Activated B cell treated with CpG ODN at 0.5 μM for 24 hours (primary cell): ENCODE measurements at regions not wholly inside any gene's neighbourhood (a gene's known extent, or its start where the extent isn't known, plus 50 kb on each side); places are given as distances from the start of the nearest gene placed in this dataset.

Experiments
- ATAC-seq: fragments of 200-7000 bp; cut with Tn5 transposase; one replicate; pipeline ENCODE4 v1.10.0; 2021; ENCODE audit warnings: low read depth, mild to moderate bottlenecking, moderate library complexity
- CTCF ChIA-PET: fragments of 350-600 bp; sonication (Branson Sonifier 250); formaldehyde crosslinking; loops from one replicate; lab custom pipeline; 2021; ENCODE audit warnings: antibody characterized with exemption; lab: Charles Lee
- POLR2A ChIA-PET: fragments of 350-600 bp; sonication (Branson Sonifier 250); formaldehyde crosslinking; loops from one replicate; lab custom pipeline; 2021; ENCODE audit warnings: antibody characterized with exemption; lab: Charles Lee
- DNase-seq: peaks from one replicate; pipeline ENCODE4 v3.0.0; 2022
- H3K27ac Mint-ChIP-seq: one replicate; pipeline ENCODE4 v1.8.0; 2020; ENCODE audit warnings: mixed read lengths
- H3K27me3 Mint-ChIP-seq: one replicate; pipeline ENCODE4 v1.8.0; 2021; ENCODE audit warnings: mixed read lengths
- H3K36me3 Mint-ChIP-seq: one replicate; pipeline ENCODE4 v1.8.0; 2021; ENCODE audit warnings: low read depth, mixed read lengths
- H3K4me1 Mint-ChIP-seq: one replicate; pipeline ENCODE4 v1.8.0; 2021; ENCODE audit warnings: mixed read lengths
- H3K4me3 Mint-ChIP-seq: one replicate; pipeline ENCODE4 v1.8.0; 2020; ENCODE audit warnings: mild to moderate bottlenecking, mixed read lengths
- H3K9me3 Mint-ChIP-seq: one replicate; pipeline ENCODE4 v1.8.0; 2020; ENCODE audit warnings: mixed read lengths
- intact Hi-C: fragments of 100-400 bp; cut with micrococcal nuclease; formaldehyde crosslinking; loops from one replicate; pipeline ENCODE4 v1.15.1; 2024
- TF ChIP-seq, protein P1 (sequence below): fragments of 200-600 bp; IDR thresholded peaks from one replicate; pipeline ENCODE4 v1.8.0; 2022; ENCODE audit warnings: antibody characterized with exemption, mild to moderate bottlenecking

DNA sequence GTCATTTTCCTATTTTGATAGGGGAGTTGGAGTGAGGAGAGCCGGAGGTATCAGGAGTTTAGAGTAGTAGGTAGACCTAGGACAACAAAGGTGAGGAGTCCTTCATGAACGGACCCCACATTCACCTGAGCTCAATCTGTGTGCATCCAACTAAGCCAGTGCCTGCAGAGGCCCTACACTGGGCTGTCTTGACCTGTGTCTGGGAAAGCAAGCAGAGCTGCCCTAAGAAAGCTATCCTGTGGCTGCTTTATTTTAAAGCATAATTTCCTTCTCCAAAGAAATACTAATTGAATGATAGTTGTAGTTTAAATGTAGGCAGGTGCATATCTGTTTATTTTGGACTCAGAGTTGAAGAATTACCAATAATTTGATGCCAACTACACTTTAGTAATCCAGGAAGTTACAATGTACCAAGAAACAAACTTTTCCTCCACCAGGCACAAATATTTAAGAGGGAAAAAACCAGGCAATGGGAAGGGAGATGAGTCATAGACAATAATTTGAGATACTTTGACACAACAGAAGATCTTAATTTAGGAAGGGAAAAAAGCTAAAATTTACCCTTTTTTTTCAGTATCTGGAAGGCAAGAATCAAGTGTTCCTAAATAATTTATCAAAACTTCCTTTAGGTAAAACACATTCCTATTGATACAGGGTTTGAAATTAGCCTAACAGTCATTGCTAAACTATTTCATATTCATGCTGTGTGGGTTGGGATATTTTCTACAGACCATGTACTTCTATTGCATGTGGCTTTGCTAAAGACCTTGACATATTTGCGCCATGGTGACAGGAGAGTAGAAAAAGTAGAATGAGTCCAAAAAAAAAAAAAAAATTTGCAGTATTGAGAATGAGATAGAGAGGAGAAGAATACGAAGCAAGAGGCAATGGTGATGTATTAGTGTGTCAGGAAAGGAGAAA lies 376.6 kb upstream of the TUSC1 start:
- no peaks in the 10 kb centered on the region for H3K27me3 Mint-ChIP-seq
- intact Hi-C loops: no loop called here
- DNase-seq (no peak), ATAC-seq (no peak)
- no peaks in the 10 kb centered on the region for H3K4me1 Mint-ChIP-seq
- no peak overlapping the region for H3K4me3 Mint-ChIP-seq
- ChIA-PET POLR2A (no interaction called here), CTCF (no interaction called here)
- TF ChIP-seq, protein P1, sequence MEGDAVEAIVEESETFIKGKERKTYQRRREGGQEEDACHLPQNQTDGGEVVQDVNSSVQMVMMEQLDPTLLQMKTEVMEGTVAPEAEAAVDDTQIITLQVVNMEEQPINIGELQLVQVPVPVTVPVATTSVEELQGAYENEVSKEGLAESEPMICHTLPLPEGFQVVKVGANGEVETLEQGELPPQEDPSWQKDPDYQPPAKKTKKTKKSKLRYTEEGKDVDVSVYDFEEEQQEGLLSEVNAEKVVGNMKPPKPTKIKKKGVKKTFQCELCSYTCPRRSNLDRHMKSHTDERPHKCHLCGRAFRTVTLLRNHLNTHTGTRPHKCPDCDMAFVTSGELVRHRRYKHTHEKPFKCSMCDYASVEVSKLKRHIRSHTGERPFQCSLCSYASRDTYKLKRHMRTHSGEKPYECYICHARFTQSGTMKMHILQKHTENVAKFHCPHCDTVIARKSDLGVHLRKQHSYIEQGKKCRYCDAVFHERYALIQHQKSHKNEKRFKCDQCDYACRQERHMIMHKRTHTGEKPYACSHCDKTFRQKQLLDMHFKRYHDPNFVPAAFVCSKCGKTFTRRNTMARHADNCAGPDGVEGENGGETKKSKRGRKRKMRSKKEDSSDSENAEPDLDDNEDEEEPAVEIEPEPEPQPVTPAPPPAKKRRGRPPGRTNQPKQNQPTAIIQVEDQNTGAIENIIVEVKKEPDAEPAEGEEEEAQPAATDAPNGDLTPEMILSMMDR: no peak
- H3K36me3 Mint-ChIP-seq: no peaks in the 10 kb centered on the region
- peaks cover 2% of the 10 kb centered on the region for H3K9me3 Mint-ChIP-seq
- H3K27ac Mint-ChIP-seq: no peak overlapping the region

DNA sequence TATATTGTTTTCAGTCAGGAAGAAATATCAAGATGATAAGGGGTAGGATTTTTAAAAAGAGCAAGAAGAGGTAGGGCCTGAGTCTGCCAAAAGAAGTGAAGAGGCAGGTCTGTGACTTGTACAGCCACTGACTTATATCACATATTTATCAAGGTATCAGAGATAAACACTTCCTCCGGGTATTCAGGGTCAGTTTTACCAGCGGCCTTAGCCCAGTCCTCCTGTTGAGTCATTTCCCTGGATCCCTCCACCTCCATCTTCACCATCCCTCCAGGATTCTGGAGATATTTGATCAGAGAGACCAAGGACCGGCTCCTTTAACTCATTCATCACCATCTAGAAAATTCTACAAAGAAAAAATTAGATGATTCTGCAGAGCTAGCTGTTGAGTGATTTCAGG lies 375.7 kb upstream of the TUSC1 start:
- Mint-ChIP-seq H3K27me3 (no peaks in the 10 kb centered on the region), H3K27ac (no peak overlapping the region), H3K36me3 (no peaks in the 10 kb centered on the region), H3K9me3 (peaks cover 5% of the 10 kb centered on the region), H3K4me3 (no peak overlapping the region), H3K4me1 (no peaks in the 10 kb centered on the region)
- no peak for ATAC-seq
- no peak for DNase-seq
- intact Hi-C loops: no loop called here
- TF ChIP-seq, protein P1: no peak
- POLR2A ChIA-PET: no interaction called here
- CTCF ChIA-PET: no interaction called here

DNA sequence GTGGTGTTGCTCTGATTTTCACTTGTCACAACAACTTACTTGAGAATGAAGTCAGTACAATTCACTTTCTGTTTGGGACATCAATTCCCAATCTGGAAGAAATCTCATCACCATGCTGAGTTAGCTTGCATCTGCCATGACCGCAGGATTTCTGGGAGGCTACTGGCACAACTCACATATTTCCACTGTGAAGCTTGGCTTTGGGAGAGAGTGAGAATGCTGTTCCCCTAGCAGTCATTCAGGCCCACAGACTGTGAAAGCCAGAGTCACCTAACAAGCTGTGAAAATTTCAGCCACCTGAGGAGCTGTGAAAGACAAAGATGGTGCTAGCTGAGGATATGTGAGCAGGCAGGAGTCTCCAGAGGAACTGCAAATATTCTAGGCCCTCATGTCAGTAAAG lies 365.2 kb upstream of the TUSC1 start:
- ATAC-seq: no peak
- ChIA-PET POLR2A (no interaction called here), CTCF (no interaction called here)
- Mint-ChIP-seq H3K4me1 (no peaks in the 10 kb centered on the region), H3K9me3 (peaks cover 15% of the 10 kb centered on the region), H3K27ac (no peak overlapping the region), H3K27me3 (no peaks in the 10 kb centered on the region), H3K4me3 (no peak overlapping the region), H3K36me3 (no peaks in the 10 kb centered on the region)
- intact Hi-C loops: no loop called here
- TF ChIP-seq, protein P1: no peak
- no peak for DNase-seq

DNA sequence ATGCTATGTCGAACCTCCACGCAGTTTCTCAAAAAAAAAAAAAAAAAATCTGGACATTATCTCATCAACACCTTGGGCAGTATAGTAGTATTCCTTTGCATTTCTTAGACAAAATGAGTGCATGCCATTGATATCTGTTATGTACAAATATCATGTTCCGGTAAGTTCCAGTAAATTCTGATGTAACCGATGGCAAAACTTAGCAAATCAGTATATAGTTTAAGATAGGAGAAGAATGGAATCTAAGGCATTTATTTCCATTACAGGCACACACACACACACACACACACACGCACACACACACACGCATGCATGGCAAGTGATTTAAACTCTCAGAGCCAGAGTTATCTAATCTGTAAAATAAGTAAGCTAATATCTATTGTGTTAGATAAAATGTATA lies 356.5 kb upstream of the TUSC1 start:
- intact Hi-C loops: no loop called here
- TF ChIP-seq, protein P1: no peak
- ChIA-PET POLR2A (no interaction called here), CTCF (no interaction called here)
- H3K4me1 Mint-ChIP-seq: no peaks in the 10 kb centered on the region
- peaks cover 7% of the 10 kb centered on the region for H3K9me3 Mint-ChIP-seq
- DNase-seq (no peak), ATAC-seq (no peak)
- H3K27me3 Mint-ChIP-seq: no peaks in the 10 kb centered on the region
- H3K36me3 Mint-ChIP-seq: no peaks in the 10 kb centered on the region
- H3K4me3 Mint-ChIP-seq: no peak overlapping the region
- H3K27ac Mint-ChIP-seq: no peak overlapping the region

DNA sequence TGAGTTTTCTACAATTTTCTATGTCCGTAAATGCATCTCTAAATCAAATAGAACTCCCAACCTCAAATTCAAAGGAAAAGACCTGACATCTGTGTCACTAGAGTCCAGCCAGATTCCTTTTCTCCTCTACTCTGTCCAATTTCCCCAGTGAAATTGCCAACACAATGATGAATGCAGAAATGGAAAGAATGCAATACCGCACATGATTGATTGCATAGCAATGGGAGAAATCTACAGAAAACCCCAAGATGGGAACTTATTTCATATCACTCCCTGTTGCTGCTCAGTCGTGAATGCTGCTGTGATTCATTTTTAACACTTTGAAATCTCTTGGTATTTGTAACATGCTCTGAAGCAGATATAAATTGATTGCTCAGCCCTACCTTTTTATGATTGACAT lies 355.1 kb upstream of the TUSC1 start:
- POLR2A ChIA-PET: no interaction called here
- no peak for ATAC-seq
- Mint-ChIP-seq H3K4me3 (no peak overlapping the region), H3K27me3 (no peaks in the 10 kb centered on the region), H3K36me3 (no peaks in the 10 kb centered on the region), H3K4me1 (no peaks in the 10 kb centered on the region), H3K27ac (no peak overlapping the region), H3K9me3 (peaks cover 2% of the 10 kb centered on the region)
- TF ChIP-seq, protein P1: no peak
- DNase-seq: no peak
- CTCF ChIA-PET: no interaction called here
- intact Hi-C loops: no loop called here
